Keratinocyte (primary cell): ENCODE measurements at regions not wholly inside any gene's neighbourhood (a gene's known extent, or its start where the extent isn't known, plus 50 kb on each side); places are given as distances from the start of the nearest gene placed in this dataset.

Source experiments
- CTCF ChIP-seq, 3 experiments: IDR thresholded peaks in 1 of 3; conservative IDR thresholded peaks in 1 of 3; optimal IDR thresholded peaks in 1 of 3; 2 replicates in 2 of 3; 3 replicates in 1 of 3; pipeline versions ENCODE3 to v1.5.1; 2011; ENCODE audit warnings: low read length in 3 of 3, mild to moderate bottlenecking in 3 of 3, moderate library complexity in 2 of 3, control low read depth in 1 of 3, inconsistent platforms in 1 of 3; ENCODE audit not compliant: insufficient read depth in 2 of 3; ENCODE audit errors: extremely low read depth in 1 of 3
- EZH2 ChIP-seq: IDR thresholded peaks from one replicate; pipeline ENCODE4 v1.6.1; 2012; ENCODE audit warnings: inconsistent platforms, mild to moderate bottlenecking, low read length, moderate library complexity

DNA sequence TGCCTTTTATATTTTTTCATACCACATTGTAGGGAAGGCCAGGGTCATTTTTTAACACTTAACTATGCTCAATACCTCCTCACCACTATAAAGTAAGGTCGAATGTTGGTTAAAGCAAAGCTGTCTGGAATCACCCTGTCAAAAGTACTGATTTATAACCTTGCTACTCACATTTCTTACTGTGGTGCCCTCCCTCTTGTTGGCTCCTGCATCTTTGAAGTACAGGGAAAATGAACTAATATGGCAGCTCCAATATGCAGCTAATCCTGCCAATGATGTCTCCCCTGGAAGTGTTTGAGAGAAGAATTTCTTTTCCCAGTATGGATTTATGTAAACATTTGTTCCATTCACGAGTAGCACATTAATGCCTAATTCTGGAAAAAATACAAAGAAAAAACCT lies 108.4 kb upstream of the RPS23 start:
- TF ChIP-seq CTCF (optimal IDR thresholded peaks at IDR 0.05 in 1 of 3, IDR thresholded peaks at IDR 0.05 in 1 of 3, conservative IDR thresholded peaks at IDR 0.05 in 1 of 3; ENCODE audit: extremely low read depth in 1 of 3, insufficient read depth in 2 of 3, low read length in 3 of 3) (no peak), EZH2 (no peak)
